Liver (tissue), 3 donors: ENCODE measurements at regions not wholly inside any gene's neighbourhood (a gene's known extent, or its start where the extent isn't known, plus 50 kb on each side); places are given as distances from the start of the nearest gene placed in this dataset.

ENCODE experiments used
- EGR1 ChIP-seq, 2 donors: IDR thresholded peaks; 2 replicates each; pipeline ENCODE4 v1.6.1; 2016 to 2018; ENCODE audit warnings: antibody characterized with exemption in 2 of 2, low read depth in 2 of 2
- GABPA ChIP-seq, 2 donors: IDR thresholded peaks in 1 of 2; conservative IDR thresholded peaks in 1 of 2; 2 replicates each; pipeline ENCODE4 v1.6.1; 2016; ENCODE audit warnings: antibody characterized with exemption in 2 of 2, mild to moderate bottlenecking in 1 of 2, moderate library complexity in 1 of 2
- JUND ChIP-seq, 2 donors: IDR thresholded peaks; 2 replicates each; pipeline ENCODE4 v1.6.1; 2016; ENCODE audit warnings: antibody characterized with exemption in 2 of 2
- NR2F2 ChIP-seq: IDR thresholded peaks from 2 replicates; pipeline ENCODE4 v1.6.1; 2016; ENCODE audit warnings: antibody characterized with exemption
- RAD21 ChIP-seq, 2 donors: IDR thresholded peaks; 2 replicates each; pipeline ENCODE4 v1.6.1; 2016; ENCODE audit warnings: antibody characterized with exemption in 2 of 2, mild to moderate bottlenecking in 2 of 2
- RXRA ChIP-seq, 2 donors: IDR thresholded peaks; 2 replicates each; pipeline ENCODE4 v1.6.1; 2017 to 2018; ENCODE audit warnings: antibody characterized with exemption in 2 of 2, mild to moderate bottlenecking in 1 of 2
- SP1 ChIP-seq: IDR thresholded peaks from 2 replicates; pipeline ENCODE4 v1.6.1; 2018; ENCODE audit warnings: antibody characterized with exemption, mild to moderate bottlenecking
- TAF1 ChIP-seq: conservative IDR thresholded peaks from 2 replicates; pipeline ENCODE4 v1.6.1; 2016; ENCODE audit warnings: antibody characterized with exemption, mild to moderate bottlenecking
- YY1 ChIP-seq: IDR thresholded peaks from 2 replicates; pipeline ENCODE4 v1.6.1; 2016; ENCODE audit warnings: antibody characterized with exemption, mild to moderate bottlenecking
- TF ChIP-seq, protein P1 (sequence below): fragments of 150-350 bp; IDR thresholded peaks from 2 replicates; pipeline ENCODE4 v1.5.1; 2017; ENCODE audit warnings: improper control_type of control experiment, low read depth, low read length; ENCODE audit not compliant: missing input control
- TF ChIP-seq, protein P2 (sequence below): IDR thresholded peaks from 2 replicates; pipeline ENCODE4 v1.6.1; 2016; ENCODE audit warnings: antibody characterized with exemption, mild to moderate bottlenecking
- TF ChIP-seq, protein P3 (sequence below): IDR thresholded peaks from 2 replicates; pipeline ENCODE4 v1.6.1; 2016; ENCODE audit warnings: antibody characterized with exemption
- donor health status: healthy.
- donor health status: healthy.

DNA sequence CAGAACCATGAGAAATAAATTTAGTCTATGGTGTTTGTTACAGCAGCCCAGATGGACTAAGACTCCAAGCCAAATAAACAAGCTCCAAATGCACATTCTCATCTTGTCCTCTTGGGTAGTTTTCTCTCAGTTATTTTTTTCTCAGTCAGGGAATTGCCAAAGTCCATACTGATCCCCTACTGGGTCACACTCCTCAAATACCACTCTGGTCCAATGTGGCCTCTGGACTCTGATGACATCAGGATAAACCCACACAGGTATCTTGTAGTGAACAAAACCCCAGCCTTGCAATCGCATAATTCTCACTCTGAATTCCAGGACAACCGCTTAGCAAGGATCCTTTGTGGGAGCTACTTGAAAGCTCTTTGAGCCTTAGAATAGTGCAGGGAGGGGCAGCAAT is 248.4 kb upstream of the JUN start:
- TF ChIP-seq, protein P1, sequence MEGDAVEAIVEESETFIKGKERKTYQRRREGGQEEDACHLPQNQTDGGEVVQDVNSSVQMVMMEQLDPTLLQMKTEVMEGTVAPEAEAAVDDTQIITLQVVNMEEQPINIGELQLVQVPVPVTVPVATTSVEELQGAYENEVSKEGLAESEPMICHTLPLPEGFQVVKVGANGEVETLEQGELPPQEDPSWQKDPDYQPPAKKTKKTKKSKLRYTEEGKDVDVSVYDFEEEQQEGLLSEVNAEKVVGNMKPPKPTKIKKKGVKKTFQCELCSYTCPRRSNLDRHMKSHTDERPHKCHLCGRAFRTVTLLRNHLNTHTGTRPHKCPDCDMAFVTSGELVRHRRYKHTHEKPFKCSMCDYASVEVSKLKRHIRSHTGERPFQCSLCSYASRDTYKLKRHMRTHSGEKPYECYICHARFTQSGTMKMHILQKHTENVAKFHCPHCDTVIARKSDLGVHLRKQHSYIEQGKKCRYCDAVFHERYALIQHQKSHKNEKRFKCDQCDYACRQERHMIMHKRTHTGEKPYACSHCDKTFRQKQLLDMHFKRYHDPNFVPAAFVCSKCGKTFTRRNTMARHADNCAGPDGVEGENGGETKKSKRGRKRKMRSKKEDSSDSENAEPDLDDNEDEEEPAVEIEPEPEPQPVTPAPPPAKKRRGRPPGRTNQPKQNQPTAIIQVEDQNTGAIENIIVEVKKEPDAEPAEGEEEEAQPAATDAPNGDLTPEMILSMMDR, result no peak
- TF ChIP-seq TAF1 (no peak), NR2F2 (no peak), GABPA (IDR thresholded peaks at IDR 0.05 in 1 of 2, conservative IDR thresholded peaks at IDR 0.05 in 1 of 2) (no peak), SP1 (no peak), JUND (IDR thresholded peaks at IDR 0.05) (no peak), EGR1 (IDR thresholded peaks at IDR 0.05; ENCODE audit: low read depth in 2 of 2) (no peak), YY1 (no peak), RAD21 (IDR thresholded peaks at IDR 0.05) (peak in 1 of 2 donors; percentile 19), RXRA (IDR thresholded peaks at IDR 0.05) (peak in 1 of 2 donors; percentile 14)
- TF ChIP-seq, protein P2, sequence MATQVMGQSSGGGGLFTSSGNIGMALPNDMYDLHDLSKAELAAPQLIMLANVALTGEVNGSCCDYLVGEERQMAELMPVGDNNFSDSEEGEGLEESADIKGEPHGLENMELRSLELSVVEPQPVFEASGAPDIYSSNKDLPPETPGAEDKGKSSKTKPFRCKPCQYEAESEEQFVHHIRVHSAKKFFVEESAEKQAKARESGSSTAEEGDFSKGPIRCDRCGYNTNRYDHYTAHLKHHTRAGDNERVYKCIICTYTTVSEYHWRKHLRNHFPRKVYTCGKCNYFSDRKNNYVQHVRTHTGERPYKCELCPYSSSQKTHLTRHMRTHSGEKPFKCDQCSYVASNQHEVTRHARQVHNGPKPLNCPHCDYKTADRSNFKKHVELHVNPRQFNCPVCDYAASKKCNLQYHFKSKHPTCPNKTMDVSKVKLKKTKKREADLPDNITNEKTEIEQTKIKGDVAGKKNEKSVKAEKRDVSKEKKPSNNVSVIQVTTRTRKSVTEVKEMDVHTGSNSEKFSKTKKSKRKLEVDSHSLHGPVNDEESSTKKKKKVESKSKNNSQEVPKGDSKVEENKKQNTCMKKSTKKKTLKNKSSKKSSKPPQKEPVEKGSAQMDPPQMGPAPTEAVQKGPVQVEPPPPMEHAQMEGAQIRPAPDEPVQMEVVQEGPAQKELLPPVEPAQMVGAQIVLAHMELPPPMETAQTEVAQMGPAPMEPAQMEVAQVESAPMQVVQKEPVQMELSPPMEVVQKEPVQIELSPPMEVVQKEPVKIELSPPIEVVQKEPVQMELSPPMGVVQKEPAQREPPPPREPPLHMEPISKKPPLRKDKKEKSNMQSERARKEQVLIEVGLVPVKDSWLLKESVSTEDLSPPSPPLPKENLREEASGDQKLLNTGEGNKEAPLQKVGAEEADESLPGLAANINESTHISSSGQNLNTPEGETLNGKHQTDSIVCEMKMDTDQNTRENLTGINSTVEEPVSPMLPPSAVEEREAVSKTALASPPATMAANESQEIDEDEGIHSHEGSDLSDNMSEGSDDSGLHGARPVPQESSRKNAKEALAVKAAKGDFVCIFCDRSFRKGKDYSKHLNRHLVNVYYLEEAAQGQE, result no peak
- TF ChIP-seq, protein P3, sequence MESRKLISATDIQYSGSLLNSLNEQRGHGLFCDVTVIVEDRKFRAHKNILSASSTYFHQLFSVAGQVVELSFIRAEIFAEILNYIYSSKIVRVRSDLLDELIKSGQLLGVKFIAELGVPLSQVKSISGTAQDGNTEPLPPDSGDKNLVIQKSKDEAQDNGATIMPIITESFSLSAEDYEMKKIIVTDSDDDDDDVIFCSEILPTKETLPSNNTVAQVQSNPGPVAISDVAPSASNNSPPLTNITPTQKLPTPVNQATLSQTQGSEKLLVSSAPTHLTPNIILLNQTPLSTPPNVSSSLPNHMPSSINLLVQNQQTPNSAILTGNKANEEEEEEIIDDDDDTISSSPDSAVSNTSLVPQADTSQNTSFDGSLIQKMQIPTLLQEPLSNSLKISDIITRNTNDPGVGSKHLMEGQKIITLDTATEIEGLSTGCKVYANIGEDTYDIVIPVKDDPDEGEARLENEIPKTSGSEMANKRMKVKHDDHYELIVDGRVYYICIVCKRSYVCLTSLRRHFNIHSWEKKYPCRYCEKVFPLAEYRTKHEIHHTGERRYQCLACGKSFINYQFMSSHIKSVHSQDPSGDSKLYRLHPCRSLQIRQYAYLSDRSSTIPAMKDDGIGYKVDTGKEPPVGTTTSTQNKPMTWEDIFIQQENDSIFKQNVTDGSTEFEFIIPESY, result no peak
